Activated CD4-positive, alpha-beta memory T cell treated with anti-CD3 and anti-CD28 coated beads for 36 hours (primary cell): ENCODE measurements at regions not wholly inside any gene's neighbourhood (a gene's known extent, or its start where the extent isn't known, plus 50 kb on each side); places are given as distances from the start of the nearest gene placed in this dataset.

ENCODE experiments used
- CTCF ChIA-PET: fragments of 350-600 bp; sonication (Branson Sonifier 250); formaldehyde crosslinking; loops from one replicate; lab custom pipeline; 2021; ENCODE audit warnings: antibody characterized with exemption, inconsistent platforms; lab: Charles Lee
- POLR2A ChIA-PET: fragments of 350-600 bp; sonication (Branson Sonifier 250); formaldehyde crosslinking; loops from one replicate; lab custom pipeline; 2021; ENCODE audit warnings: antibody characterized with exemption; lab: Charles Lee
- DNase-seq: peaks from one replicate; pipeline ENCODE4 v3.0.0-alpha.2; 2020
- H3K27ac Mint-ChIP-seq: one replicate; pipeline ENCODE4 v1.8.0; 2021; ENCODE audit warnings: mixed read lengths
- H3K27me3 Mint-ChIP-seq: one replicate; pipeline ENCODE4 v1.8.0; 2021; ENCODE audit warnings: mixed read lengths
- H3K36me3 Mint-ChIP-seq: one replicate; pipeline ENCODE4 v1.8.0; 2021; ENCODE audit warnings: mixed read lengths
- H3K4me1 Mint-ChIP-seq: one replicate; pipeline ENCODE4 v1.8.0; 2021; ENCODE audit warnings: low read depth, mixed read lengths
- H3K4me3 Mint-ChIP-seq: one replicate; pipeline ENCODE4 v1.8.0; 2021; ENCODE audit warnings: mild to moderate bottlenecking, mixed read lengths
- H3K9me3 Mint-ChIP-seq: one replicate; pipeline ENCODE4 v1.8.0; 2021; ENCODE audit warnings: mixed read lengths
- intact Hi-C: fragments of 100-400 bp; cut with micrococcal nuclease; formaldehyde crosslinking; loops from one replicate; pipeline ENCODE4 v1.15.1; 2023

GRCh38 chr2:120534457-120534856 is 188.5 kb downstream of the INHBB start:
- no peaks in the 10 kb centered on the region for H3K36me3 Mint-ChIP-seq
- no peak overlapping the region for H3K4me3 Mint-ChIP-seq
- no peaks in the 10 kb centered on the region for H3K9me3 Mint-ChIP-seq
- CTCF ChIA-PET = no interaction called here
- no peaks in the 10 kb centered on the region for H3K27me3 Mint-ChIP-seq
- no peak overlapping the region for H3K27ac Mint-ChIP-seq
- POLR2A ChIA-PET = no interaction called here
- no peaks in the 10 kb centered on the region for H3K4me1 Mint-ChIP-seq
- no peak for DNase-seq
- intact Hi-C loops = no loop called here

- Mint-ChIP-seq H3K9me3 (no peaks in the 10 kb centered on the region), H3K36me3 (no peaks in the 10 kb centered on the region), H3K4me3 (no peak overlapping the region), H3K4me1 (no peaks in the 10 kb centered on the region), H3K27ac (no peak overlapping the region), H3K27me3 (no peaks in the 10 kb centered on the region)
- no peak for DNase-seq
- intact Hi-C loops = no loop called here
- CTCF ChIA-PET = no interaction called here
- POLR2A ChIA-PET = no interaction called here
Observed at GRCh38 chr2:120535081-120535480, 189.1 kb downstream of the INHBB start.

GRCh38 chr2:120536141-120536540 is 190.2 kb downstream of the INHBB start:
- ChIA-PET POLR2A (no interaction called here), CTCF (no interaction called here)
- DNase-seq = no peak
- no peaks in the 10 kb centered on the region for H3K9me3 Mint-ChIP-seq
- H3K4me3 Mint-ChIP-seq = no peak overlapping the region
- intact Hi-C loops = no loop called here
- no peaks in the 10 kb centered on the region for H3K4me1 Mint-ChIP-seq
- H3K36me3 Mint-ChIP-seq = no peaks in the 10 kb centered on the region
- no peak overlapping the region for H3K27ac Mint-ChIP-seq
- H3K27me3 Mint-ChIP-seq = no peaks in the 10 kb centered on the region

- POLR2A ChIA-PET = no interaction called here
- CTCF ChIA-PET = no interaction called here
- intact Hi-C loops = no loop called here
- no peaks in the 10 kb centered on the region for H3K4me1 Mint-ChIP-seq
- no peaks in the 10 kb centered on the region for H3K36me3 Mint-ChIP-seq
- peaks cover 3% of the 10 kb centered on the region for H3K27me3 Mint-ChIP-seq
- DNase-seq = no peak
- no peaks in the 10 kb centered on the region for H3K9me3 Mint-ChIP-seq
- no peak overlapping the region for H3K27ac Mint-ChIP-seq
- no peak overlapping the region for H3K4me3 Mint-ChIP-seq
Observed at GRCh38 chr2:120538691-120539423, 192.9 kb downstream of the INHBB start.

GRCh38 chr2:120539424-120539936 is 193.5 kb downstream of the INHBB start:
- Mint-ChIP-seq H3K27me3 (peaks cover 3% of the 10 kb centered on the region), H3K9me3 (no peaks in the 10 kb centered on the region), H3K4me1 (no peaks in the 10 kb centered on the region), H3K36me3 (no peaks in the 10 kb centered on the region), H3K27ac (no peak overlapping the region), H3K4me3 (no peak overlapping the region)
- DNase-seq = no peak
- POLR2A ChIA-PET = no interaction called here
- CTCF ChIA-PET = no interaction called here
- intact Hi-C loops = no loop called here

- CTCF ChIA-PET = no interaction called here
Observed at GRCh38 chr2:120539937-120540718, 194.2 kb downstream of the INHBB start.

GRCh38 chr2:120540719-120541552 is 194.7 kb upstream of the GLI2 start:
- no peak overlapping the region for H3K4me3 Mint-ChIP-seq
- no peaks in the 10 kb centered on the region for H3K4me1 Mint-ChIP-seq
- no peaks in the 10 kb centered on the region for H3K9me3 Mint-ChIP-seq
- DNase-seq = no peak
- H3K27ac Mint-ChIP-seq = no peak overlapping the region
- intact Hi-C loops = no loop called here
- no peaks in the 10 kb centered on the region for H3K36me3 Mint-ChIP-seq
- POLR2A ChIA-PET = no interaction called here
- peaks cover 3% of the 10 kb centered on the region for H3K27me3 Mint-ChIP-seq
- CTCF ChIA-PET = no interaction called here

More at GRCh38 chr2:120539937-120540718, 194.2 kb downstream of the INHBB start:
- peaks cover 3% of the 10 kb centered on the region for H3K27me3 Mint-ChIP-seq
- H3K4me3 Mint-ChIP-seq = no peak overlapping the region
- DNase-seq = no peak
- H3K36me3 Mint-ChIP-seq = no peaks in the 10 kb centered on the region
- no peak overlapping the region for H3K27ac Mint-ChIP-seq
- intact Hi-C loops = no loop called here
- POLR2A ChIA-PET = no interaction called here
- no peaks in the 10 kb centered on the region for H3K9me3 Mint-ChIP-seq
- no peaks in the 10 kb centered on the region for H3K4me1 Mint-ChIP-seq

- H3K4me3 Mint-ChIP-seq = no peak overlapping the region
- intact Hi-C loops = no loop called here
- no peaks in the 10 kb centered on the region for H3K4me1 Mint-ChIP-seq
- ChIA-PET POLR2A (no interaction called here), CTCF (no interaction called here)
- peaks cover 3% of the 10 kb centered on the region for H3K27me3 Mint-ChIP-seq
- no peak for DNase-seq
- H3K36me3 Mint-ChIP-seq = no peaks in the 10 kb centered on the region
- no peak overlapping the region for H3K27ac Mint-ChIP-seq
- no peaks in the 10 kb centered on the region for H3K9me3 Mint-ChIP-seq
Observed at GRCh38 chr2:120541553-120541932, 194.1 kb upstream of the GLI2 start.

GRCh38 chr2:120541972-120542670 is 193.5 kb upstream of the GLI2 start:
- H3K27ac Mint-ChIP-seq = no peak overlapping the region
- CTCF ChIA-PET = no interaction called here
- POLR2A ChIA-PET = no interaction called here
- H3K4me1 Mint-ChIP-seq = no peaks in the 10 kb centered on the region
- intact Hi-C loops = no loop called here
- no peaks in the 10 kb centered on the region for H3K9me3 Mint-ChIP-seq
- H3K36me3 Mint-ChIP-seq = no peaks in the 10 kb centered on the region
- no peak for DNase-seq
- peaks cover 3% of the 10 kb centered on the region for H3K27me3 Mint-ChIP-seq
- no peak overlapping the region for H3K4me3 Mint-ChIP-seq

- H3K36me3 Mint-ChIP-seq = no peaks in the 10 kb centered on the region
- CTCF ChIA-PET = no interaction called here
- intact Hi-C loops = no loop called here
- no peak overlapping the region for H3K4me3 Mint-ChIP-seq
- H3K27ac Mint-ChIP-seq = no peak overlapping the region
- no peaks in the 10 kb centered on the region for H3K4me1 Mint-ChIP-seq
- POLR2A ChIA-PET = no interaction called here
- no peak for DNase-seq
- H3K9me3 Mint-ChIP-seq = no peaks in the 10 kb centered on the region
- H3K27me3 Mint-ChIP-seq = peaks cover 3% of the 10 kb centered on the region
Observed at GRCh38 chr2:120542911-120543527, 192.6 kb upstream of the GLI2 start.

GRCh38 chr2:120543899-120544298 is 191.8 kb upstream of the GLI2 start:
- ChIA-PET POLR2A (no interaction called here), CTCF (no interaction called here)
- Mint-ChIP-seq H3K4me1 (no peaks in the 10 kb centered on the region), H3K36me3 (no peaks in the 10 kb centered on the region), H3K9me3 (no peaks in the 10 kb centered on the region), H3K27ac (no peak overlapping the region), H3K4me3 (no peak overlapping the region), H3K27me3 (peaks cover 3% of the 10 kb centered on the region)
- intact Hi-C loops = no loop called here
- DNase-seq = no peak
